SK-N-SH treated with all-trans-retinoic acid at 6 μM for 48 hours (cell line): ENCODE measurements at regions not wholly inside any gene's neighbourhood (a gene's known extent, or its start where the extent isn't known, plus 50 kb on each side); places are given as distances from the start of the nearest gene placed in this dataset.

ENCODE experiments used
- BACH2 ChIP-seq: fragments of 250-450 bp; sonication (Bioruptor Pico); IDR thresholded peaks from 2 replicates; pipeline ENCODE4 v1.9.0; 2021; ENCODE audit warnings: mild to moderate bottlenecking, borderline replicate concordance
- CSDC2 ChIP-seq: fragments of 250-450 bp; sonication (Bioruptor Pico); IDR thresholded peaks from 2 replicates; pipeline ENCODE4 v1.5.0; 2020; ENCODE audit warnings: mild to moderate bottlenecking, moderate library complexity
- ESRRG ChIP-seq: fragments of 250-450 bp; sonication (Bioruptor Pico); IDR thresholded peaks from 2 replicates; pipeline ENCODE4 v1.6.1; 2021; ENCODE audit warnings: mild to moderate bottlenecking
- RARB ChIP-seq: fragments of 250-450 bp; sonication (Bioruptor Pico); IDR thresholded peaks from 2 replicates; pipeline ENCODE4 v1.8.0; 2021; ENCODE audit warnings: mild to moderate bottlenecking, moderate library complexity
- SNAI2 ChIP-seq: fragments of 250-450 bp; sonication (Bioruptor Pico); IDR thresholded peaks from 2 replicates; pipeline ENCODE4 v1.5.0; 2020; ENCODE audit warnings: mild to moderate bottlenecking, moderate library complexity
- TCF4 ChIP-seq: fragments of 250-450 bp; sonication (Bioruptor Pico); IDR thresholded peaks from 2 replicates; pipeline ENCODE4 v1.8.0; 2021; ENCODE audit warnings: mild to moderate bottlenecking, moderate library complexity, borderline replicate concordance
- ZC3H10 ChIP-seq: fragments of 250-450 bp; sonication (Bioruptor Pico); IDR thresholded peaks from 2 replicates; pipeline ENCODE4 v1.5.1; 2021; ENCODE audit warnings: mild to moderate bottlenecking, moderate library complexity
- ZFP3 ChIP-seq: fragments of 250-450 bp; sonication (Bioruptor Pico); IDR thresholded peaks from 2 replicates; pipeline ENCODE4 v1.5.0; 2020; ENCODE audit warnings: mild to moderate bottlenecking, moderate library complexity
- ZFP30 ChIP-seq: fragments of 450-650 bp; formaldehyde crosslinking; IDR thresholded peaks from 2 replicates; pipeline ENCODE4 v1.5.0; 2022; ENCODE audit warnings: mild to moderate bottlenecking, moderate library complexity
- TF ChIP-seq, protein P1 (sequence below): fragments of 250-450 bp; sonication (Bioruptor Pico); IDR thresholded peaks from 2 replicates; pipeline ENCODE4 v1.5.1; 2020; ENCODE audit warnings: low read depth, mild to moderate bottlenecking, moderate library complexity
- TF ChIP-seq, protein P2 (sequence below): fragments of 250-450 bp; sonication (Bioruptor Pico); IDR thresholded peaks from 2 replicates; pipeline ENCODE4 v1.8.0; 2020; ENCODE audit warnings: mild to moderate bottlenecking, moderate library complexity, borderline replicate concordance
- TF ChIP-seq, protein P3 (sequence below): fragments of 250-450 bp; sonication (Bioruptor Pico); IDR thresholded peaks from 2 replicates; pipeline ENCODE4 v1.5.1; 2021; ENCODE audit warnings: mild to moderate bottlenecking, moderate library complexity

DNA sequence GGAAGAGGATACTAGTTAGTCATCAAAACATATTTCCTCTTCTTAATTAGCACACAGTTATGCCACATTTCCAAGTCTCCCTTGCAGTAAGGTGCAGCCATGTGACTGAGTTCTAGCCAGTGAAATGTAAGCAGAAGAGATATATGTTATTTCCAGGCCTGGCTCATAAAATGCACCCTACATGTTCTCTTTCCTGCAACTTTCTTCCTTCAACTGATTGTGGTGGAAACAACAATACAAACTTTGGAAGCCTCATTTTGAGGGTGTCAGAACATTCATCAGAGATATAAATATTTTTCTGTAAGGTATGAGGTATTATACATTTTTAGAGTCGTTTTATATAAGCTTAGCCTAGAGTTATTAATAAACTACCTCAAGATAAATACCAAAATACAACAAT lies 110.9 kb upstream of the PDE7B start:
- TF ChIP-seq, protein P1, sequence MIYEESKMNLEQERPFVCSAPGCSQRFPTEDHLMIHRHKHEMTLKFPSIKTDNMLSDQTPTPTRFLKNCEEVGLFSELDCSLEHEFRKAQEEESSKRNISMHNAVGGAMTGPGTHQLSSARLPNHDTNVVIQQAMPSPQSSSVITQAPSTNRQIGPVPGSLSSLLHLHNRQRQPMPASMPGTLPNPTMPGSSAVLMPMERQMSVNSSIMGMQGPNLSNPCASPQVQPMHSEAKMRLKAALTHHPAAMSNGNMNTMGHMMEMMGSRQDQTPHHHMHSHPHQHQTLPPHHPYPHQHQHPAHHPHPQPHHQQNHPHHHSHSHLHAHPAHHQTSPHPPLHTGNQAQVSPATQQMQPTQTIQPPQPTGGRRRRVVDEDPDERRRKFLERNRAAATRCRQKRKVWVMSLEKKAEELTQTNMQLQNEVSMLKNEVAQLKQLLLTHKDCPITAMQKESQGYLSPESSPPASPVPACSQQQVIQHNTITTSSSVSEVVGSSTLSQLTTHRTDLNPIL, result no peak
- TF ChIP-seq ZFP30 (CRISPR knock-in tag) (no peak), ZFP3 (CRISPR knock-in tag) (no peak), CSDC2 (CRISPR knock-in tag) (no peak), ZC3H10 (CRISPR knock-in tag) (no peak), SNAI2 (CRISPR knock-in tag) (no peak), TCF4 (CRISPR knock-in tag) (no peak), ESRRG (no peak), RARB (CRISPR knock-in tag) (no peak), BACH2 (no peak)
- TF ChIP-seq, protein P2, sequence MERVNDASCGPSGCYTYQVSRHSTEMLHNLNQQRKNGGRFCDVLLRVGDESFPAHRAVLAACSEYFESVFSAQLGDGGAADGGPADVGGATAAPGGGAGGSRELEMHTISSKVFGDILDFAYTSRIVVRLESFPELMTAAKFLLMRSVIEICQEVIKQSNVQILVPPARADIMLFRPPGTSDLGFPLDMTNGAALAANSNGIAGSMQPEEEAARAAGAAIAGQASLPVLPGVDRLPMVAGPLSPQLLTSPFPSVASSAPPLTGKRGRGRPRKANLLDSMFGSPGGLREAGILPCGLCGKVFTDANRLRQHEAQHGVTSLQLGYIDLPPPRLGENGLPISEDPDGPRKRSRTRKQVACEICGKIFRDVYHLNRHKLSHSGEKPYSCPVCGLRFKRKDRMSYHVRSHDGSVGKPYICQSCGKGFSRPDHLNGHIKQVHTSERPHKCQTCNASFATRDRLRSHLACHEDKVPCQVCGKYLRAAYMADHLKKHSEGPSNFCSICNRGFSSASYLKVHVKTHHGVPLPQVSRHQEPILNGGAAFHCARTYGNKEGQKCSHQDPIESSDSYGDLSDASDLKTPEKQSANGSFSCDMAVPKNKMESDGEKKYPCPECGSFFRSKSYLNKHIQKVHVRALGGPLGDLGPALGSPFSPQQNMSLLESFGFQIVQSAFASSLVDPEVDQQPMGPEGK (CRISPR knock-in tag), result no peak
- TF ChIP-seq, protein P3, sequence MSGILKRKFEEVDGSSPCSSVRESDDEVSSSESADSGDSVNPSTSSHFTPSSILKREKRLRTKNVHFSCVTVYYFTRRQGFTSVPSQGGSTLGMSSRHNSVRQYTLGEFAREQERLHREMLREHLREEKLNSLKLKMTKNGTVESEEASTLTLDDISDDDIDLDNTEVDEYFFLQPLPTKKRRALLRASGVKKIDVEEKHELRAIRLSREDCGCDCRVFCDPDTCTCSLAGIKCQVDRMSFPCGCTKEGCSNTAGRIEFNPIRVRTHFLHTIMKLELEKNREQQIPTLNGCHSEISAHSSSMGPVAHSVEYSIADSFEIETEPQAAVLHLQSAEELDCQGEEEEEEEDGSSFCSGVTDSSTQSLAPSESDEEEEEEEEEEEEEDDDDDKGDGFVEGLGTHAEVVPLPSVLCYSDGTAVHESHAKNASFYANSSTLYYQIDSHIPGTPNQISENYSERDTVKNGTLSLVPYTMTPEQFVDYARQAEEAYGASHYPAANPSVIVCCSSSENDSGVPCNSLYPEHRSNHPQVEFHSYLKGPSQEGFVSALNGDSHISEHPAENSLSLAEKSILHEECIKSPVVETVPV (CRISPR knock-in tag), result no peak
